ENCODE measurements at regions not wholly inside any gene's neighbourhood (a gene's known extent, or its start where the extent isn't known, plus 50 kb on each side); places are given as distances from the start of the nearest gene placed in this dataset.

GRCh38 chr4:175297965-175298565 lies 379.9 kb downstream of the ADAM29 start:
- no peak for DNase-seq (ENCODE audit: low read depth)
- no peak overlapping the region for H3K4me3 ChIP-seq (ENCODE audit: low read length)
- TF ChIP-seq CTCF (conservative IDR thresholded peaks at IDR 0.05; ENCODE audit: low read depth, low read length), result no peak

DNA sequence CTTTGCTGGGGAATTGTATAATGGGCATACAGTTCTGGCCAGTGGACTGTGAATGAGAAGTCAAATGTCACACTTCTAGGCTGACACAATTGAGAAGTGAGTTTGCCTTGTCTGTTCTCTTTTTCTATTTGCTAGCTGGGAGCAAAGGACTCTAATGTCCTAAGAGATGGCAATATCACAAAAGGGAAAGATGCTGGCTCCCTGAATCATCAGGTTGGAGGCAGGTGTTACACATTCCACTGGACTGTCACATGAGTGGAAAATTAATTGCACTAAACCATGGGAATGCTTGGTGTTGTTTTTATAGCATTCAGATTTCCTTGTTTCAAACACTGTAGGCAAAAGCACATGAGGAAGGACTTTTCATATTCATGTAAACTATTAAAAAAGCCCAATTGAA lies 388.3 kb downstream of the ADAM29 start:
- no peak for DNase-seq (ENCODE audit: low read depth)

DNA sequence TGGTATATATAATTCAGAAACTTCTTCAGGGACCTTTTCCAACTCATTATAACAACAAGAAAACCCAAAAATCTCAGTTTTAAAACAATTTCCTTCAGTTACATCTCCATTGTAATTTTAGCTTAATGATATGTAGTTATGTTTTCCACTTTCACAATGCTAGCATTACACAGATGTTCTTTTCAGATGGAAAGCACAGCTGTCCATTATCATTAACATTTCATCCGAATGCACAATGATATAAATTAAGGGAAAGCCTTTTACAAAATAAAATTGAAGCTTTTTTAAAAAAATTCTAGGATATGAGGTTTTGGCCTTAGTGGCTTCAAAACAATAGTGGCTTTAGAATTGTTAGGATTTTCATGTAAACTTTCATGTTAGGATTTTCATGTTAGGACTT lies 389.2 kb downstream of the ADAM29 start:
- H3K4me3 ChIP-seq (ENCODE audit: low read length), result no peak overlapping the region
- no peak for DNase-seq (ENCODE audit: low read depth)
- TF ChIP-seq CTCF (conservative IDR thresholded peaks at IDR 0.05; ENCODE audit: low read depth, low read length), result no peak

More for the DNA sequence above, 388.3 kb downstream of the ADAM29 start:
- TF ChIP-seq CTCF (conservative IDR thresholded peaks at IDR 0.05; ENCODE audit: low read depth, low read length), result no peak
- H3K4me3 ChIP-seq (ENCODE audit: low read length), result no peak overlapping the region

GRCh38 chr4:175308236-175308635 lies 390.1 kb downstream of the ADAM29 start:
- TF ChIP-seq CTCF (conservative IDR thresholded peaks at IDR 0.05; ENCODE audit: low read depth, low read length), result no peak
- no peak for DNase-seq (ENCODE audit: low read depth)
- H3K4me3 ChIP-seq (ENCODE audit: low read length), result no peak overlapping the region

- no peak for DNase-seq (ENCODE audit: low read depth)
- no peak for TF ChIP-seq CTCF (conservative IDR thresholded peaks at IDR 0.05; ENCODE audit: low read depth, low read length)
- H3K4me3 ChIP-seq (ENCODE audit: low read length), result no peak overlapping the region
Observed at GRCh38 chr4:175309041-175309440, 390.9 kb downstream of the ADAM29 start.

DNA sequence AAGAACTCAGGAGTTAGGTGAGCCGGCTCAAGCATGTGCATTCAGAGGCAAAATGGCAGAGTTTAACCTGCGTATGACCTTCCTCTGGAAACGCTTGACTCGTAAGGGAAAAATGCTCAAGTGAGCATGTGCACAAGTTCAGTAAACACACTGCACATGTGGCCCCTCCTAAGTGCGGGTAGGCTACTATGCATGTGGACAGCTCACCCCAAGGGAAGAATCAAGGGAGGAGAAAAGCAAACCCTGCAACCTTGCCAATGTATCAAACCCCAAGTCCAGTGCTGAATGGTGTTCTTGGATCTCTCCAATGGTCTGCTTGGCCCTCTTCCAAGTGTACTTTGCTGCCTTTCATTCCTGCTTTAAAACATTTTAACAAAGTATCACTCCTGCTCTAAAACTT lies 407.1 kb downstream of the ADAM29 start:
- no peak overlapping the region for H3K4me3 ChIP-seq (ENCODE audit: low read length)
- no peak for TF ChIP-seq CTCF (conservative IDR thresholded peaks at IDR 0.05; ENCODE audit: low read depth, low read length)
- no peak for DNase-seq (ENCODE audit: low read depth)

DNA sequence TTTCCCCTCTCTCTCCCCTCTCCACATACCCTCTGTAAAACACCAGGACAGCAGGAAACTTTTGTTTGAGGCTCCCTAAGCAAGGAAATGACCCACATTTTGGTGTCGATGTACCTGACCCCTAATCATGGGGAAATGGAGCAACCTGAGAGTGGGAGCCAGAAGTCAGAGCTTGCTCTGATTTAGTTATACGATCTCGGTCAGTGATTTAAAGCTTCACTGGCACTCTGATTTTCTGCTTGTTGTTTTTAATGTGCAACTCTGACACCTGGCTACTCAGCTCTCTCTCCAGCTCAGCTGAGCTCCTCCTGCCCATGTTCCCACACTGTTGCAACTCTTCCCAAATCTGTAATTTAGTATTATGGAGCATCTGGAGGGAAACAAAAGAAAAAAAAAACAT lies 408.6 kb downstream of the ADAM29 start:
- TF ChIP-seq CTCF (conservative IDR thresholded peaks at IDR 0.05; ENCODE audit: low read depth, low read length), result no peak
- DNase-seq (ENCODE audit: low read depth), result no peak

More for the DNA sequence above, 408.6 kb downstream of the ADAM29 start:
- H3K4me3 ChIP-seq (ENCODE audit: low read length), result no peak overlapping the region

Measured in retinal pigment epithelial cell (primary cell).